ENCODE measurements at regions not wholly inside any gene's neighbourhood (a gene's known extent, or its start where the extent isn't known, plus 50 kb on each side); places are given as distances from the start of the nearest gene placed in this dataset.
"Not testable (repeated sequence)": the region's sequence is repeated elsewhere in the genome, so short reads cannot be mapped to it uniquely, and the experiment has no call there.

GRCh38 chr2:113838744-113839444, 51.0 kb upstream of the ACTR3 start:
- DNase-seq (ENCODE audit: low spot score) = no peak

DNA sequence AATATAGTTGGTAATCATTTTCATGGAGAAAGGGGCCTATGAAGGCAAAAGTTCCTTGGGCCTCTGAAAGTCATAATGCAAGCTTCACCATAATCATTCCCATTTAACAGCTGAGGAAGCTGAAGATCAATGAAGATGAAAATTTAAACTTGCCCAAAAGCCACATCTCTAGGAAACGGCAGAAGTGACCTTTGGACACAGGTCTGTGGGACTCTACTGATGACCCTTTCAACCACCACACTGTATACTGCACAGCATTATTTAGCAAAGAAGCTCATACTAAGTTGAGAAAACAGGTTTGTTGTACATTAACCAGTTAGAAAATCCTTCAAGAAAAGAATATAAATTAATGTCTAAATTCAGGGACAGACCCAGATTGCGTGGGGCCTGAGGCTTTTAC, 51.6 kb upstream of the ACTR3 start:
- no peak for DNase-seq (ENCODE audit: low spot score)

GRCh38 chr2:113834051-113834730, 55.7 kb upstream of the ACTR3 start:
- DNase-seq (ENCODE audit: low spot score) = no peak

DNA sequence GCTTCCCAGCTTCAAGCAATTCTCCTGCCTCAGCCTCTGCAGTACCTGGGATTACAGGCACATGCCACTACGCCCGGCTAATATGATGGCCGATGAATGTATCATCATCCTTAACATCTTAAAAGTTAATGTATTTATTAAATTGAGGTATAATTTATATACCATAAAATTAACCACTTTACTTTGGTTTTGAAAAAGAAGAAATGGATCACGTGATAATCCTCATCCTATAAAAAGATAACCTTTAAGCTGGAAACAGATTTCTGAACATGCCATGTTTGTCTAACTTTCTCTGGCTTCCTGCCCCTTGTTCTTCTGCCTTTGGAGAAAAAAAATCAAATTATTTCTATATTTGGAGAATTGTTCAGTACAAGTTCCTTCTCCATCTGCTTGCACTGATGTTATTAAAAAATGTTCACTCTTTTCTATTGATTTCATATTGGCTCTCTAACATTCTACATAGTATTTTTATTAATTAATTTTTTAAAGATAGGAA, 57.0 kb upstream of the ACTR3 start:
- DNase-seq (ENCODE audit: low spot score) = no peak

- DNase-seq (ENCODE audit: low spot score) = peak; percentile 52
Observed at GRCh38 chr2:113831161-113831560, 58.7 kb upstream of the ACTR3 start.

DNA sequence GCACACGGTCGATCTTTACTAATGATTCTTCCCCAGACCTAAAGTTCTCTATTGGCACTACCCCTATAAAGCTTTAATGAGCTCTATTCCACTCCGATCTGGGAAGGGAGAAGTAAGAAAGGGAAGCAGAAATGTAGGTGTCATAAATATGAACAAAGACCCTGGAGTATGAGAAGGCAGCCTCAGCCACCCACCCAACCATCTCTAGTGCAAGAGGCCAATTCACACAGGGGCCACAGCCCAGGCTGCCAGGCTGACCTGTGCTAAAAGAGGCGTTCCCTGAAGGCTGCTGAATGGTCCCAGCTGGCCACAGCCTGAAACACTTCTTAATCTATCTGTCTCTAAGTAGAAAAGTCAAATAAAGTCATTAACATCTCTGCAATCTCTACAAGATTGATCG, 60.1 kb upstream of the ACTR3 start:
- no peak for DNase-seq (ENCODE audit: low spot score)

DNA sequence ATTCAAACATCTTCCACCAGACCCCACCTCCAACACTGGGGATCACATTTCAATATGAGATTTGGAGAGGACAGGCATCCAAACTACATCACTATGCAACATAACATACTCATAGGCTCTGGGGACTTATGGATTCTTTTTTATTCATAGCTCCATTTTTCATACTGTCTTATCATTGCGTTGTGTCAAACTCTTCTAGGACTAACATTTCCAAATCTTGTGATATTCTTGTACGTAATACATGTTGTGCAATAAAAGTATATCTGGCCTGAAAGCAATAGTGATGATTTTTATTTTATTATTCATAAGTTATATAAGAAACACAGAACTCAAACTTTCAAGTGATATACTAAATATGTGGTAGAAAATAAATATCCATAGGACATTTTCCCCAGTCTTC, 60.6 kb upstream of the ACTR3 start:
- no peak for DNase-seq (ENCODE audit: low spot score)

GRCh38 chr2:113828049-113828742, 61.7 kb upstream of the ACTR3 start:
- DNase-seq (ENCODE audit: low spot score) = no peak

DNA sequence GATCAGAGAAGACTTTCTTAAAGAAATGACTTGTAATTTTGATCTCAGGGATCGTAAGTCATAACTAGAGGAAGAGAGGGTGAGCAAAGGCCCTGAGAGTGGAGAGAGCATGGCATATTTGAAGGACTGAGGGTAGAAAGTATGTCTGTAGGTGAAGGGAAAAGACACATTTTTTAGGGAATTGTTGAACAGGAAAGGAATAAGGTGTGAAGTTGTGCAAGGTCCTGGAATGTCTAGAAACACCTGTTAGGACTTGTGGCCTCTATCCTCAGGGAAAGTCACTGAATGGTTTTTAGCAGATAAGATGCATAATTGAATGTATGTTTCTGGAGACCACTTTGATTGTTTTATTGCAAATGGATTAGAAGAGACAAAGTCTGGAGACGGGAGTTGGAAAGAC, 62.5 kb upstream of the ACTR3 start:
- no peak for DNase-seq (ENCODE audit: low spot score)

DNA sequence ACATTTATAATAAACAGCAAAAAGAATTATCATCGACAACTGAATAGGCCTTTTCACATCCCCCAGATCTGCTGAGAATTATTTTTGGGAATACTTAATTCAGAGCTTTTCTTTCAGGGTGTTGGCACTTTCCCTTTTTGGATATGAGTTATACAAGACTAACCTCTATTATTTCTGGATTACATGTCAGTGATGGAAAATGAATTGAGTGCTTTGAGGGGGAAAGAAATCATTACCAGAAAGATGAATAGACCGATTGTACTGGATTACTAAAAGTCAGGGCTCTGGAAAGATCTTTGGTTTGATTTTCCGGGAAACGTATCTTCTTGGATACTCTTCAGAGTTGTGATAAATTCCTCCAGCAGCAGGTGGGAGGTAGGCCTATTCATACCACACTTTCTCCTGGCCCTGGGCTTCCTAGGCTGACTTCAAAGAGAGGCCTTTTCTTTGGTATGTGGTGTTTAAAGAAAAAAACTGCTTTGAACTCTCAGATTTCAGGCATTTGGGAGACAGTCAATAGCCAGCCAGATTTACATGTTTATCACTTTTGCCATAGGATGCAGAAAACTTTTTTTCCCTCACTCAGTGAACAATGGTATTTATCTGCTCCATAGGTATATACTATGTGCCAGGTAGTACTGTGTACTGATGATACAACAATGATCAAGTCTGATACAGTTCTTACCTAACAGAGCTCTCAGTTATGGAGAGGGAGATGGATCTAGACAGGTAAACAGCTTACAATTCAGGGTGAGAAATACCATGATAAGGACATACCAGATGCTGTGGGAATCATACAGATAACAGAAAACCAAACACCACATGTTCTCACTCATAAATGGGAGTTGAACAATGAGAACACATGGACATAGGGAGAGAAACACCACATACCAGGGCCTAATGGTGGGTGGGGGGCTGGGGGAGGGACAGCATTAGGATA, 63.3 kb upstream of the ACTR3 start:
- no peak for DNase-seq (ENCODE audit: low spot score)

- peak; percentile 15 for DNase-seq (ENCODE audit: low spot score)
Observed at GRCh38 chr2:113823716-113824595, 65.9 kb upstream of the ACTR3 start.

GRCh38 chr2:113822087-113822815, 65.8 kb upstream of the SLC35F5 start:
- DNase-seq (ENCODE audit: low spot score) = no peak

GRCh38 chr2:113818382-113818951, 62.0 kb upstream of the SLC35F5 start:
- DNase-seq (ENCODE audit: low spot score) = no peak

DNA sequence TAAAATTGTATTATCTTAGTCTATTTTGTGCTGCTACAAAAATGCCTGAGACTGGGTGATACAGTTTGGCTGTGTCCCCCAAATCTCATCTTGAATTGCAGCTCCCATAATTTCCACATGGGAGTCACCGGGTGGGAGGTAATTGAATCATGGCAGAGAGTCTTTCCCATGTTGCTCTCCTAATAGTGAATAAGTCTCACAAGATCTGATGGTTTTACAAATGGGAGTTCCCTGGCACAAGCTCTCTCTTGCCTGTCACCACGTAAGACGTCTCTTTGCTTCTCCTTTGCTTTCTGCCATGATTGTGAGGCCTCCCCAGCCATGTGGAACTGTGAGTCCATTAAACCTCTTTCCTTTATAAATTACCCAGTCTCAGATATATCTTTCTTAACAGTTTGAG, 57.0 kb upstream of the SLC35F5 start:
- DNase-seq (ENCODE audit: low spot score) = not testable (repeated sequence)

GRCh38 chr2:113812204-113812603, 55.8 kb upstream of the SLC35F5 start:
- no peak for DNase-seq (ENCODE audit: low spot score)

GRCh38 chr2:113809076-113809736, 52.8 kb upstream of the SLC35F5 start:
- no peak for DNase-seq (ENCODE audit: low spot score)

DNA sequence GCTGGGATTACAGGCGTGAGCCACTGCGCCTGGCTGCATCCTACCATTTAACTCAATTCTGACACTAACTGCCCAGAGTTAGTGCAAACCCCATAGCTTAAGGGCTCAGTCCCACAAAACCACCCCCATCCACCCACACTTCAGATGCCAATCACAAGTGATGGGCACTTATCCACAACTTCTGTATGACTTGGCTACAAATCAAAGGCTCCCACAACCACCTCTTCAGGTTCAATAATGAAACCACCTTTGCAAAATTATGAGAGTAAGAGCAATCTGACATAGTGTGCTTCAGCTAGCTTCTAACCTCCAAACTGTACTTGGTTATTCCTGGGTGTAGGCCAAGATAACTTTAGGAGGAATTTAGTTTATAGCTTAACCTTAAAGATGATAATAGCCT, 51.3 kb upstream of the SLC35F5 start:
- DNase-seq (ENCODE audit: low spot score) = no peak

- DNase-seq (ENCODE audit: low spot score) = no peak
Observed at GRCh38 chr2:113806217-113806913, 49.9 kb upstream of the SLC35F5 start.
